DMS153 treated with DMSO at 0.1 percent for 48 hours (cell line): ENCODE measurements at regions not wholly inside any gene's neighbourhood (a gene's known extent, or its start where the extent isn't known, plus 50 kb on each side); places are given as distances from the start of the nearest gene placed in this dataset.

Experiments used
- DNase-seq: peaks from one replicate; lab custom pipeline; 2025; ENCODE audit not compliant: unreplicated experiment; lab: John Stamatoyannopoulos, UW

DNA sequence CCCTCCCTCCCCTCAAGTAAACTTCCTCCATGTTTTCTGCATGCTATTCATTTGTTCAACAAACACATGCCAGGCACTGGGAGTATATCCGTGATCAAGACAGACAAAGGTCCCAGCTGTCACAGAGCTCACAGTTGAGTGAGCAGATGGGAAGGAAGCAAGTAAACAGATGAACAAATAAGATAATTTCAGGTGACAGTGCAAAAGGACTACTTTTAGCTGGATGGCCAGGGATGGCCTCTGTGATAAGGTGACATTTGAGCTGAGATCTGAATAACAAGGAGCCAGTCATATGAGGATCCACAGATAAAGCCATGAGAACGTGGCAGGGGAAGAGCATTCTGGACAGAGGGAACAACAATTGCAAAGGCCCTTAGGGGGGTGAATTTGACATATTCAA, 121.7 kb upstream of the RAD23B start:
- peak; percentile 58 for DNase-seq

DNA sequence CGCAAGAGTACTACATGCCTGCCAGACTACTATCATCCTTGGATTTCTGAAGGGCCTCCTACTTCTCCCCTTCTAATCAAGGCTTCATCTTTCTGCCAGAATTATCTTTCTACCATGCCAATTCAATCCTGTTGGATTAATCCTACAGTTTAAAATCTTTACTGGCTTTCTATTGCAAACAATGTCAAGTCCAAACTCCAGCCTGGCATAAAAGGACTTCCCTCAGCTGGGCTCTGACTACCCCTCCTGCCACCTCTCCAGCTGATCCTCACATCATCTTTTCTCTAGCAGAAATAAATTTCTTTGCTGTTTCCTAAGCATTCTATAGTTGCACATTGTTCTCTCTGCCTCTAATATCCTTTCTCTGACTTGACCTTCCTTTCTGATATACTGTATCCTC, 119.7 kb upstream of the RAD23B start:
- DNase-seq: no peak

DNA sequence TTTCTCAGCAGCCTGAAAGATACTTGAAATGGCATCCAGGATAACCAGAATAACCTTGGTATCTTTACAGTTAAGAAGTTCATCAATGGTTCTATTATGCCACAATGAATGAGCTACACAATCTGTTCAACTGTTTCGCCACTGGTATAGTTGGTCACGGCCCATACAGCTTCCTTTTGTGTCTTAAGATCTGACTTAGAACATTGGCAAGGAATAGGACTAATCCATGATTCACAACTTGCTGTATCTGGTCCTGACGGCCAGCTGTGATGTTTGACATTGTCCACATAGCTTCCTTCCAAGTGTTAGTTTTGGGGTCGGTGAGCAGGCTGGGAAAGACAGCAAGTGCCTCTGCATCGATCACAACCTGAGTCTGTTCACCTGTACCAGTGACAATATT, 113.3 kb upstream of the RAD23B start:
- no peak for DNase-seq

GRCh38 chr9:107170801-107171200, 112.3 kb upstream of the RAD23B start:
- no peak for DNase-seq

GRCh38 chr9:107172160-107172978, 110.7 kb upstream of the RAD23B start:
- DNase-seq: peak; percentile 76

- no peak for DNase-seq
Observed at GRCh38 chr9:107172979-107173347, 110.1 kb upstream of the RAD23B start.

DNA sequence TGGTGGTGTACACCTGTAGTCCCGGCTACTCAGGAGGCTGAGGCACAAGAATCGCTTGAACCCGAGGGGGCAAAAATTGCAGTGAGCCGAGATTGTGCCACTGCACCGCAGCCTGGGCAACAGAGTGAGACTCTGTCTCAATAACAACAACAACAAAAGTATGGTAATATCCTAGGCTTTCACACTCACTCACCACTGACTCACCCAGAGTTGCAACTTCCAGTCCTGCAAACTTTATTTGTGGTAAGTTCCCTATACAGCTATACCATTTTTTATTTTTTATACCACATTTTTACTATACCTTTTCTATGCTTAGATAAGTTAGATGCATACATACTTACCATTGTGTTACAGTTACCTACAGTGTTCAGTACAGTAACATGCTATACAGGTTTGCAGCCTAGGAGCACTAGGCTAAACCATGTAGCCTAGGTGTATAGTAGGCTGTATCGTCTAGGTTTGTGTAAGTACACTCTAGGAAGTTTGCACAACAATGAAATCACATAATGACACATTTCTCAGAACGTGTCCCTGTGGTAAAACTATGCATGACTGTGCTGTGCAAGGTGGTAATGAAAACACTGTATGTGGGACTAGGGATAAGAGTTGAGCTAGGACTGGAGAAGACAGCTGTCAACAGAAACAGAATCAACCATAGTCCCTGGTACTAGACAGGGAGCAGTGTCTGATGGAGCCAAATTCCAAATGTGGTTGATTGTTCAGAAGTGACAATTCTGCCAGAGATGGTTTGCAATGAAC, 109.5 kb upstream of the RAD23B start:
- DNase-seq: no peak

GRCh38 chr9:107174441-107174840, 108.6 kb upstream of the RAD23B start:
- DNase-seq: no peak

DNA sequence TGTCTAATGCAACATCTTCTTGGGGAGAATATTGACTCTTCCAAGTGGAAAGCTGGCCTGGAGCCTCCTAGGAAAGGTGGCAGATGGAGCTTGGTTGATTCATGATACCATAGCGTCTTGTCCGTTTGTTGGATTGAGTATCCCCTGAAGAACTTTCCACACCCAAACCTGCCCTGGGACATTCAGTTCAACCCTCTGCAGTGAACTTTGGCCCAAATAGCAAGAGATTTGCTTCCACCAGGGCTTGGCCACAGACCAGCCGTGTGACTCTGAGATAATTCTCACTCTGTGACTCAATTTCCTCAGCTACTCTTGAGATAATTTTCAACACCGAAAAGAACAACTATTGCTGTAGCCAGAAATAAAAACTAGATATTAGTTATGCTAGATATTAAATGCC, 108.0 kb upstream of the RAD23B start:
- DNase-seq: no peak

- no peak for DNase-seq
Observed at GRCh38 chr9:107175816-107176435, 107.2 kb upstream of the RAD23B start.

DNA sequence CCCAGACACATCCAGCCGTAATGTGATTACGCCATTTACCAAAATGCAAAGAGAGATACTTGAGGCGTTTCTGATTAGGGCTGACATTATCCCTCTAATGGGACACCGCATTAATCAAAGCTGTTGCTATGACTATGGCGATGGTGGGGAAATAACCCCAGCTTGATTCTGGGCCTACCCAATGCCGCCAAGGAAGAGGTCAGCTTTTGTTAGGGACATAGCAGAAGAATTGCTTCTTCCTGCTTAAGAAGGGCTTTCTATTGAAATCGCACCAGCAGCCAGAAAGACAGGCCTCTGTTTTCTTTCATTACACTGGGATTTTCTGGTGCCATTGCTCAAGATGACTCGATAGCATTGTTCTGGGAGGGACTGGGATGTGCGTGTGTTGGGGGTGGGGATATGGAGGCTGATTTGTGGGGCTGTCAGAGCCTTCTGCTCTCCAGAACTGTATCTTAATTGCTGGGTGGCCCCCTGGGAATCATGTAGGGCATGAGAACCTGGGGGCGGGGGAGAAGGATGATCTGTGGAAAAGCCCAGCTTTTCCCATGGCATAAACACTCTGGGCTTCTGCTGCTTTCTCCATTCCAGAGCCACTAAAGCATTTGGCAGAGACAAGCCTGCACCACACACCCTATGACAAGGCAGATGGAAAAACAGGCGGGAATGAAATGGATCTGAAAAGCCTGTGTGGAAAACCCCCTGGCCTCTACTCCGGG, 106.5 kb upstream of the RAD23B start:
- DNase-seq: peak; percentile 10

DNA sequence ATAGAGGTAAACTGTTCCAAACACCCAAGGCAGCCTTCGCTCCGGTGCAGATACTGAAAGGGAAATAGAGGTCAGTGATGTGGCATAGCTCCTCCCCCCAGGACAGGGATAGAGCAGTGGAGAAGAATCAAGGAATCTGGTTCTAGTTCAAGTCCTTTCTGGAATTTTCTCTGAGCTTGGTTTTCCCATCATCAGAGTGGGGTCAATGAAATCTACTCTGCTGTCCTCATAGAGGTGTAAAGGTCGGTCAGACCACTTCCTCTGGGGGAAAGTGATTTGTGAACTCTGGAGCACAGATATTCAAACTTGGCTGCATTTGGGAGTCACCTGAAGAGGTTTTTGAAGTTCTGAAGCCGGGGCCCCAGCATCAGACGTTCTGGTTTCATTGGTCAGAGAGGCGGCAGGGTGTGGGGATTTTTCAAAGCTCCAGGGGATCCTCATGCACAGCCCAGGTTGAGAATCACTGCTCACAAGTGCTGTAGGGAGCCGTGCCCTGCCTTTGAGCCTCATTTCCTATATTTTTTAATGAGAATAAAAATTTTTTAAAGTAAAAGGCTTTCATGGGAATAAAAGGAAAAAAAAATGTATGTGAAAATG, 105.7 kb upstream of the RAD23B start:
- no peak for DNase-seq

GRCh38 chr9:107177857-107178256, 105.2 kb upstream of the RAD23B start:
- no peak for DNase-seq

- DNase-seq: no peak
Observed at GRCh38 chr9:107178293-107178692, 104.8 kb upstream of the RAD23B start.

GRCh38 chr9:107180206-107180605, 102.9 kb upstream of the RAD23B start:
- no peak for DNase-seq

GRCh38 chr9:107183176-107183575, 99.9 kb upstream of the RAD23B start:
- DNase-seq: no peak

GRCh38 chr9:107188376-107188775, 94.7 kb upstream of the RAD23B start:
- DNase-seq: no peak

DNA sequence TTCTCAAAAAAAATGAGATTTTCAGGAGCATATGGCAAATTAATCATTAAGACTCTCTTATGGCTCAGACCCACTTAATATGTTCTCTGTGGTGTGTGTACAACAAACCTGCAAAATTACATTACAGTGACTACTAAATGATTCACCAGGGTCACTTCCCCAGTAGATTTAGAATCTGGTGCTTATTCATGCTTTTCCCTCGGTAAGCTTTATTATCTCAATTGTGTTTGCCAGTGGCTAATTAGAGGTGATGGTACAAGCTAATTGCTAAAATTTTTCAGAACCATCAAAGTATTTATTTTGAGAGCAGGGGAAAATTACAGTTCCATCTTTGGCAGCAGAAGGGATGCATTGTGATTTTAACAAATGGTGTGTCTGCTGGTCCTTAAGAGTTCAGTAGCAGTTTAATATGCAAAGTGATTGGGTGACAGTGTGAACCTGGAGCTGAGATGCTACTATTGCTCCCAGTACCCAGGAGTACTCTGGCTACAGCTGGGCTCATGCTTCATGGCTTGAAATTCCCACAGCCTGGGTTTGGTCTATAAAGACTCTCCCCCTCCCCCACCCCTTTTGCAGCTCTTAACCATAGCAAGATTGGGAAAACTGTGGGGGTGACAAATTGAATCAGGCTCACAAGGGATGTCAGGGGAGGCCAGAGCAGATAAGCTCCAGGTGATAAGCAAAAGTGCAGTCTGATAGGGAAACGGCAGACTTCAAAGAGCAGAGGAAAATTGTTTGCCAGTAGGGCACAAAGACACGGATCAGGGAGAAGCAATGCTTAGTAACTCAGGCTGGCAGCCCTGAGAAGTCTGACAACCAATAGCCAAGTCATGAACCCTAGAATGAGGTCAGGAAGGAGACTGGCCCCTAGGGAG, 92.8 kb upstream of the RAD23B start:
- DNase-seq: no peak

DNA sequence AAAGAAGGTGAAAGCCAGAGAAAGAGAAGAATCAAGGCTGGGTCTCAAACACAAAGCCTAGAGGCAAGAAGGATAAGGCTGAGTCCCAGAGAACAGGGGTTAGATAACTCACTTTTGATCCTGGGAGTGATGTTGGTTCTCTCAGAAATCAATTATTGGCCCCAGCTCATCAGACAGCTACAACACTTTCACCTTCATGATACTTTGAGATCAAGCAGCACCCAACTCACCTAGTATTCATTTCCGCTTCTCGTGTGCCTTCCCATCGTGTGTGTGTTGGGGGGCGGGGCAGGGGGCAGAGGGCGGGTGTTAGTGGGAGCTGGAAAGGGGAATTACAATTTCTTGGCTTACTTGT, 92.2 kb upstream of the RAD23B start:
- DNase-seq: no peak

- DNase-seq: no peak
Observed at GRCh38 chr9:107193251-107193650, 89.8 kb upstream of the RAD23B start.
